Smooth muscle cell (in vitro differentiated cells): ENCODE measurements at regions not wholly inside any gene's neighbourhood (a gene's known extent, or its start where the extent isn't known, plus 50 kb on each side); places are given as distances from the start of the nearest gene placed in this dataset.

Experiments
- DNase-seq: peaks from one replicate; lab custom pipeline; 2025; ENCODE audit not compliant: unreplicated experiment; lab: John Stamatoyannopoulos, UW
- H2AFZ ChIP-seq: fragments of 200-600 bp; sonication (generic); 2 replicates; pipeline ENCODE4 v1.6.0; 2016; ENCODE audit warnings: antibody characterized with exemption, low read depth, mild to moderate bottlenecking
- H3F3A ChIP-seq: fragments of 200-600 bp; sonication (generic); 2 replicates; pipeline ENCODE4 v1.6.0; 2017; ENCODE audit warnings: antibody characterized with exemption, low read depth
- H3K27ac ChIP-seq: fragments of 200-600 bp; sonication (generic); 2 replicates; pipeline ENCODE4 v1.5.1; 2016; ENCODE audit warnings: low read depth, mild to moderate bottlenecking
- H3K27me3 ChIP-seq: fragments of 200-600 bp; sonication (generic); 2 replicates; pipeline ENCODE4 v1.6.1; 2016; ENCODE audit warnings: low read depth, mild to moderate bottlenecking
- H3K36me3 ChIP-seq: fragments of 200-600 bp; sonication (generic); 2 replicates; pipeline ENCODE4 v1.5.1; 2016; ENCODE audit warnings: low read depth
- H3K4me1 ChIP-seq: fragments of 200-600 bp; sonication (generic); 2 replicates; pipeline ENCODE4 v1.5.1; 2016; ENCODE audit warnings: low read depth
- H3K4me2 ChIP-seq: fragments of 200-600 bp; sonication (generic); 2 replicates; pipeline ENCODE4 v1.6.0; 2016; ENCODE audit warnings: mild to moderate bottlenecking
- H3K4me3 ChIP-seq: fragments of 200-600 bp; sonication (generic); 2 replicates; pipeline ENCODE4 v1.5.1; 2016; ENCODE audit warnings: mild to moderate bottlenecking
- H3K79me2 ChIP-seq: fragments of 200-600 bp; sonication (generic); 2 replicates; pipeline ENCODE4 v1.6.0; 2016; ENCODE audit warnings: low read depth, mild to moderate bottlenecking
- H3K9ac ChIP-seq: fragments of 200-600 bp; sonication (generic); 2 replicates; pipeline ENCODE4 v1.6.0; 2016; ENCODE audit warnings: low read depth
- H3K9me3 ChIP-seq: fragments of 200-600 bp; sonication (generic); replicated peaks from 2 replicates; pipeline ENCODE4 v1.5.1; 2016; ENCODE audit warnings: low read depth
- H4K20me1 ChIP-seq: fragments of 200-600 bp; sonication (generic); 2 replicates; pipeline ENCODE4 v1.6.0; 2016; ENCODE audit warnings: low read depth
- CTCF ChIP-seq: fragments of 200-600 bp; sonication (generic); IDR thresholded peaks from 2 replicates; pipeline ENCODE4 v1.5.1; 2017; ENCODE audit warnings: borderline replicate concordance, mild to moderate bottlenecking, antibody characterized with exemption; ENCODE audit not compliant: insufficient read depth, poor library complexity, severe bottlenecking
- WGBS: methylation state at CpG from one replicate; pipeline ENCODE4 v1.1.7; 2016; ENCODE audit warnings: low lambda C conversion rate; 5-methylcytosine and 5-hydroxymethylcytosine counted together

- Histone ChIP-seq H3K4me3 (no peak overlapping the region), H3F3A (peaks cover 30% of the 10 kb centered on the region), H3K27me3 (no peaks in the 10 kb centered on the region), H3K9me3 (no peaks in the 10 kb centered on the region), H3K79me2 (no peaks in the 10 kb centered on the region), H3K4me1 (peaks cover 18% of the 10 kb centered on the region), H3K36me3 (no peaks in the 10 kb centered on the region), H4K20me1 (no peaks in the 10 kb centered on the region), H3K4me2 (no peak overlapping the region), H2AFZ (no peak overlapping the region), H3K9ac (no peak overlapping the region), H3K27ac (no peak overlapping the region)
- 92% methylated on average over 5 of the region's 5 CpGs for whole genome bisulfite sequencing
- DNase-seq = no peak
- no peak for TF ChIP-seq CTCF
Measured at GRCh38 chr13:44017756-44018309, 138.1 kb downstream of the LACC1 start.

DNA sequence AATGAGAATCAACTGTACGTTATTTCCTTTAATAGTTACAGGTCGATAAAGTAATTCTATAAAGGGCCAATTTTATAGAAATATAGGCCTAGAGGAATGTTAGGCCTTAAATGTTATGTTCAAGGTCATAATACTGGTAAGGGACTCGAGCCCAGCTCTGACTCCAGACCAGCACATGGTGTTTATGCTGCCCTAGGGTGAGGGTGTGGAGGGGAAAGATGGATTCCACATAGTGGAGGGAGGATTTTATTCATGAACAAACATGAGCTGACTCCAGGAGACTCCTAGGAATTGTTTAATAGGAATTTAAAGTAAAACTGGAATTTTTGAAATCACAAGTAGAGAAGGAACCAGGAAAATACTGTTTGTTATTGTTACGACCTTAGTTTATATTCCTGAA, 139.9 kb downstream of the LACC1 start:
- H3K9ac ChIP-seq = no peak overlapping the region
- H3K27ac ChIP-seq = no peak overlapping the region
- H3K4me1 ChIP-seq = peaks cover 11% of the 10 kb centered on the region
- H4K20me1 ChIP-seq = no peaks in the 10 kb centered on the region
- H3K36me3 ChIP-seq = no peaks in the 10 kb centered on the region
- H3K27me3 ChIP-seq = no peaks in the 10 kb centered on the region
- DNase-seq = no peak
- no peaks in the 10 kb centered on the region for H3K9me3 ChIP-seq
- H2AFZ ChIP-seq = no peak overlapping the region
- no peak for TF ChIP-seq CTCF
- WGBS = 90% methylated on average over 4 of the region's 4 CpGs
- peaks cover 15% of the 10 kb centered on the region for H3F3A ChIP-seq
- H3K79me2 ChIP-seq = no peaks in the 10 kb centered on the region
- H3K4me3 ChIP-seq = no peak overlapping the region
- H3K4me2 ChIP-seq = no peak overlapping the region

DNA sequence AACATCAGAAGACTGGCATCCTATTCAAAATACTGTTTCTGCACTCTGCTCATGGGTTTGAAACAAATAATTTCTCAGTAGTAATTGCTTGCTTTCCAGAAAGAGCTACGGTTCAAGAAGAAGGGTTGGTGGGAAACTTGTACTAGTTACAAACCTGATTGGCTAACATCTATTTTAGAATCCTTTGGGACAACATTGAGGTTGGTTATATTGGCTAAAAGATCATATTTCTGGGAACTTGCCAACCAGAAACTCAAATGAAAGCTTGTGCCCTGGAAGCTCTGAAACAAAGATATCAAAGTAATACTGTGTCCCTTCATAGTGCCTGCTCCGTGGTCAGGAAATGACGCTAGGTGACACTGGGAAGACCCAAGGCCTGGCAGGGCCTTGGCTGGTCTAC, 141.7 kb downstream of the LACC1 start:
- H3K4me1 ChIP-seq = no peaks in the 10 kb centered on the region
- DNase-seq = no peak
- 92% methylated on average over 3 of the region's 3 CpGs for WGBS

More for the DNA sequence above, 141.7 kb downstream of the LACC1 start:
- Histone ChIP-seq H3K9me3 (no peaks in the 10 kb centered on the region), H3K4me2 (no peak overlapping the region), H3K9ac (no peak overlapping the region), H4K20me1 (no peaks in the 10 kb centered on the region), H3K27me3 (no peaks in the 10 kb centered on the region), H2AFZ (no peak overlapping the region), H3K4me3 (no peak overlapping the region), H3K27ac (no peak overlapping the region), H3K36me3 (no peaks in the 10 kb centered on the region), H3F3A (no peaks in the 10 kb centered on the region), H3K79me2 (no peaks in the 10 kb centered on the region)
- no peak for TF ChIP-seq CTCF
